Posterior cingulate gyrus (tissue), 11 donors: ENCODE measurements at regions not wholly inside any gene's neighbourhood (a gene's known extent, or its start where the extent isn't known, plus 50 kb on each side); places are given as distances from the start of the nearest gene placed in this dataset.

Experiments
- DNase-seq, 10 donors: peaks; one replicate each; pipeline versions ENCODE4 v3.0.0 to v3.0.0-alpha.2; 2020 to 2021; ENCODE audit warnings: mixed read lengths in 3 of 10
- intact Hi-C: fragments of 100-400 bp; cut with DNase I; formaldehyde crosslinking; loops from one replicate; pipeline ENCODE4 v1.15.1; 2023

DNA sequence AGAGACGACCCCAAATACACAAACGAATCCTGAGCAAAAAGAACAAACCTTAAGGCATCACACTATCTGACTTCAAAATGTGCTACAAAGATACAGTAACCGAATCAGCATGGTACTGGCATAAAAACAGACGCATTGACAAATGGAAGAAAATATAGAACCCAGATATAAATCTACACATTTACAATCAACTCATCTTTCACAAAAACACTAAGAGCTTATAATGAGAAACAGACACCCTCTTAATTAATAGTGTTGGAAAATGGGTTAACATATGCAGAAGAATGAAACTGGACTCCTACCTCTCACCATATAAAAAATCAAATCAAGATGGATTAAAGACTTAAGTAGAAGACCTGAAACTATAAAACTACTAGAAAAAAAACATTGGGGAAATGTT, 130.3 kb upstream of the DCBLD2 start:
- DNase-seq = no peak
- intact Hi-C loops = no loop called here

DNA sequence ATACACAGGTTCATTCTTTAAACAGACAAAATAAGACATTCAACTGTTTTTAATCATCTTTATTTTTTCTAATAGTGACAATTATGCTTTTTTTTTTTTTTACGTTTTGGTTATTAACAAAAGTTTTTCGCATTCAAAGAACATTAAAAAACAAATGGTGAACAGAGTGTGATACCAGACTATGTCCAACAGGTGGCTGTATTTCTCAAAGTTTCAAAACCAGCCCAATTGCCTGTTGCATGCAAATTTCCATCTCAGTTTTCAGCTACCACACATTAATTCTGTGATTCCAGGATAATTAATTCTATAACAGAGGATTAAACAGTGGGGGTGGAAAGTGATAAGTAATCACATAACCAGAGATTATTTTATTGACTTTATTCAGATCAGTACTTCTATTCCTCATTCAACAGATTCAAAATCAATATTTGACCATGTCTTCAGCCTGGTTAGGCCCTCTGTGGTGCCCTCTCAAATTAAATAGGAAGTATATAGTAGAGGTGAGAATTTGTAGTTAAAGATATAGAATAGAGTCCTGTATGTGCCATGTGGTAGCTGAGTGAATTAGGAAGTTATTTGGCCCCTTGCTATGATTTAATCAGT, 122.2 kb upstream of the DCBLD2 start:
- intact Hi-C loops = loop anchor here (1.0 to 10.0 kb wide), 4 partner anchors 150 to 729 kb away; no protein-coding TSS in a partner anchor
- no peak for DNase-seq

DNA sequence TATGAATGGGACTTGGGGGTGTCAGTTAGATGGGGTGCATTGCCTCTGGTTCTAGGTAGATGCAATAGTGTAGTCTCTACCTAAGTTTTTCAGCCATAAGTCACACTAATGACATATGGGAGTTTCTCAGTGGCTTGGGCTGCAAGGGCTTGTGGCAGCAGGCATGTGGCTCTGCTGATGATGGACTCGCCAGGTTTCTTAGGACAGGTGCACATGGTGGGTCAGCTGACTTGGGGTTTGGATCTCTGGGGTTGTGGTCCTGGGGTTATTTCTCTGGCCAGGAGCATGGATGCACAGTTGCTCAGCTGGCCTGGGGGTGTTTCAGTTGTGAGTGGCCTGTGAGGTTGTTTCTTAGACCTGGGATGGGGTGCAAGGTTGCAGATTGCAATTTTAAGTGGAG, 120.0 kb upstream of the DCBLD2 start:
- DNase-seq = no peak
- intact Hi-C loops = loop anchor here (10.0 kb wide), 2 partner anchors 513 to 663 kb away; no protein-coding TSS in a partner anchor

DNA sequence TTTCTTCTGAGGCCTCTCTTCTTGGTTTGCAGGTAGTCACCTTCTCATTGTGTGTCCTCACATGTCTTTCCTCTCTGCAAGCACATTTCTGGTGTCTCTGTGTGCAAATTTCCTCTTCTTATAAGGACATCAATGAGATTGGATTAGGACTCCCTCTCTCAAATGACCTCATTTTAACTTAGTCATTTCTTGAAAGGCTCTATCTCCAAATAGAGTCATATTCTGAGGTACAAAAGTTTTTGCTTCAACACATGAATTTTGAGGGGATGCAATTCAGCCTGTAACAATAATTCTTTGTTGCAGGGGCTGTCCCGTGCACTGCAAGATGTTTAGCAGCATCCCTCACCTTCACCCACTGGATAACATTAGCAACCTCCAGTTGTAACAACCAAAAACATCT, 115.0 kb upstream of the DCBLD2 start:
- intact Hi-C loops = no loop called here
- DNase-seq = no peak

DNA sequence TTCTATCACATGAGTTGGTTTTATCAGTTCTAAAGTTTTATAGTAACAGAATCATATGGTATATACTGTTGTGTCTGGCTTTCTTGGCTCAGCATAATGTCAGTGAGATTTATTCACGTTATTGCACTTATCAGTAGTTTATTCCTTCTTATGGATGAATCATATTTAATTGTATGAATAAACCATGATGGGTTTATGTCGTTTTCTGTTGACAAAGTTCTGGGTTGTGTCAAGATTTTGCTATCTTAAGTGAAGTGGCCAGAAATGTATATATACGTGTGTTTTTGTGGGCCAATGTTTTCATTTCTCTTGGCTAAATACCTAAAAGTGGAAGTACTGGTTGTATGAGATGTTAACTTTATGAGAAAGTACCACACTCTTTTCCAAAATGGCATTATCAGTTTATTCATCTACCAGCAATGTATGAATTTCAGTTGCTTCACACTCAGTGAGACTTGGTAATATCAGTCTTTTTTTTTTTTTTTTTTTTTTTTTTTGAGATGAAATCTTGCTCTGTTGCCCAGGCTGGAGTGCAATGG, 112.4 kb upstream of the DCBLD2 start:
- intact Hi-C loops = no loop called here
- DNase-seq = no peak

DNA sequence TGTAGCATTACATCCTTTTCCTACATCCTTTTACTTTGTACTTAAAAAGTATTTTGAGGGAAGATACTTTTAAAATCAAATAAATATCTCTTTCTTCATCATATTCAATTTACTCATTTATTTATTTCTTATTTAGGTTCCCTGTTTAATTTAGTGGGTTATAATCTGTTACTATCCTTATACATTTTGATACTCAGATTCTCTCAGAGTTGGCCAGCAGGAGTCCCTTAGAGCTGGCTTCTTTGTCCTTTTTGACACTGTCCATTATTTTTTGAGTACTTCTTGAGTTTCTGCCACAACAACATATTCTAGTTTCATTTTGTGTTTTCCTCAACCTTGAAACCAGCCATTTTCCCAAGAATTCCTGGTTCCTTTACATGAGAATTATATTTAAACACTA, 111.6 kb upstream of the DCBLD2 start:
- intact Hi-C loops = no loop called here
- no peak for DNase-seq

DNA sequence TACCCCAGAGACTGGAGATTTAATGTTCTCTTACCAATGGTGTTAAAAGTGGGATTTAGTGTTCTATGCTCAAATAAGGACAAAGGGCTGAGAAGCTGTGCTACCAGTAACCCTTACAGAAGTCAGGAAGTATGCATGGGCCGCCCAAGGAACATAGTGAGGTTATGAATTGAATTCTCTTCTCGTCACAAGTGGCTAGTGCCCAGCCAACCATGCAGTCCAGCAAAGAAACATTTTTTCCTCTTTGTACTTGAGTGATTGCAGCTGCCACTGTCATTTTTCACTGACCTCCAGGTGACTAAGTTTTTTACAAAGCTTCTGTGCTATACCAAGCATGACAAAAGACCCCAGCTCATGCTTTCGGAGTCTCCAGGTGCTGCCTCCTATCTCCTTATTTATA, 110.6 kb upstream of the DCBLD2 start:
- intact Hi-C loops = no loop called here
- DNase-seq = no peak

DNA sequence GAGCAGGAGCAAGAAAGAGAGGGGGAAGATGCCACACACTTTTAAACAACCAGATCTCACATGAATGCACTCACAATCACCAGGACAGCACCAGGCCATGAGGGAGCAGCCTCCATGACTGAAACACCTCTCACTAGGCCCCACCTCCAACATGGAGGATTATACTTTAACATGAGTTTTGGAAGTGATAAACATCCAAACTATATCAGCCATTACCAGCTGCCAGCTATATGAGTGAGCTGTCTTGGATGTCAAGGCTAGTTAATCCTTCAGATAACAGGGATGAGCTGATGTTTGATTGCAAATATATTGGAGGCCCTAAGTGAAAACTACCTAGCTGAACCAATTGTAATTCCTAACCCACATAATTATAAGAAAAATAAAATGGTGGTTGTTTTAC, 108.4 kb upstream of the DCBLD2 start:
- no peak for DNase-seq
- intact Hi-C loops = no loop called here

DNA sequence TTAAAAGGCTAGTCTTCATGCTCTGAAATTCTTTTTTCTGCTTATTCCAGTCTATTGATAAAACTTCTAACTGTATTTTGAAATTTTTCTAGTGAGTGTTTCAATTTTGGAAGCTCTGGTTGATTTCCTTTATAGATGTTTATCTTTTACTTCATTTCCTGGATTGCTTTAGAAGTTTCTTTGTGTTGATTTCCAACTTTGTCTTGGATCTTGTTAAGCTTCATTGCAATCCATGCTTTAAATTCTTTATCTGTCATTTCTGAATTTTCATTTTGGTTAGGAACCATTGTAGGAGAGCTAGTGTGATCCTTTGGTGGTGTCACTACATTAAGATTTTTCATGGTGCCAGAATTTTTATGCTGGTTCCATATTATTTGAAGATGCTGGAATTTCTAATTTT, 105.2 kb upstream of the DCBLD2 start:
- DNase-seq = no peak
- intact Hi-C loops = no loop called here

DNA sequence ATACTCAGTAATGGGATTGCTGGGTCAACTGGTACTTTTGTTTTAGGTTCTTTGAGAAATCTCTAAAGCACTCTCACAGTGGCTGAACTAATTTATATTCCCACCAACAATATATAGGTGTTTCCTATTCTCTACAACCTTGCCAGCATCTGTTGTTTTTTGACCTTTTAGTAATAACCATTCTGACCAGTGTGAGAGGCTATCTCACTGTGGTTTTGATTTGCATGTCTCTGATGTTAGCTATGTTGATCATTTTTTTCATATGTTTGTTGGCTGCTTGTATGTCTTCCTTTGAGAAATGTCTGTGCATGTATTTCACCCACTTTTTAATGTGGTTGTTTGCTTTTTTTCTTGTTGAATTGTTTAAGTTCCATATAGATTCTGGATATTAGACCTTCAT, 98.2 kb upstream of the DCBLD2 start:
- DNase-seq = no peak
- intact Hi-C loops = loop anchor here (5.0 kb wide), 1 partner anchor 397 kb away; no protein-coding TSS in a partner anchor

DNA sequence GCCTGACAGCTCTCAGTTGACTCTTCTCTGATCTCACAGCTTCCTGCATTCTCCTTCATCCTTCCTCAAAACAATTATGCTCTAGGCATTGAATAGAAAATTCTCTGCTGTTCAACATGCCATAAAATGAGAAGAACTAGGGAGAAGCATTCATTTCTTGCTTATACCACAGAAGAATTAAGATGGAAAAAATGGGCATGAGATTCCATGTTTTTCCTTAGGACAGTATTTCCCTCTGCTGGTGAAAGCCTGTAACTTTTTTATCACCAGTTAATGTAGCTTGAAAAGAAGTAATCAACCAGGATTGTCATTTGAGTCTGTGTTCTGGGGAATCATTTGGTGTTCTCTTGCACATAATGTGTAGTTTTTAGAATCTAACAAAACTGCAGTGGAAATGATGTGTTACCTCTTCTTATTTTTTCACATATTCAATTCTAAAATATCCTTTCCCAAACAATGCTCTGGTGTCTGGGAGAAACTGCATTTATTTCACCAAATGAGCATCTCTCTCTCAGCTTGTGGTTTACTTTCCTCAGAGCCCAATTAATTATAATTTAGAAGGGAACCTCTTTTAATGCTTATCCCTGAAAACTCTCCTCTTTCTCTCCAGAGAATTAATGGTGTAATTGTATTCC, 92.8 kb upstream of the DCBLD2 start:
- no peak for DNase-seq
- intact Hi-C loops = loop anchor here (1.0 to 5.0 kb wide), 2 partner anchors 92 to 177 kb away; partner anchors contain the start of gene DCBLD2

DNA sequence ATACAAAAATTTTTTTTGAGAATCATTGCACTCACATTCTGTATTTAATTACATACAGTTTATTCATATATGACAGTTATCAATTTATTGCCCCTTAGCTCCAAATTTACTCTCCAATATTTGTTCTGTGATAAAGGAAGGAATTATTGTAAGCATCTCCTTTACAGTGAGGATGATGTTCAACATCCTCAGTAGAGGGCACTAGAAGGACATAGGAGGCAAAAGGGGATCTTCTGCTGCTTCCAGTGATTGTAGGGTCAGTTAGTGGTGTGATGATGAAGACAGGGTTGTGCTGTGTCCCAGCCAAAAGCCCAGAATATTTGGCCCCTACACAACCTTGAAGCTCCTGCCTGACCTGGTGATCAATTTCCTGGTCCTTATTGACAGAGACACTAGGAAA, 89.9 kb upstream of the DCBLD2 start:
- no peak for DNase-seq
- intact Hi-C loops = loop anchor here (5.0 kb wide), 1 partner anchor 89 kb away; the partner anchor contains the start of gene DCBLD2

DNA sequence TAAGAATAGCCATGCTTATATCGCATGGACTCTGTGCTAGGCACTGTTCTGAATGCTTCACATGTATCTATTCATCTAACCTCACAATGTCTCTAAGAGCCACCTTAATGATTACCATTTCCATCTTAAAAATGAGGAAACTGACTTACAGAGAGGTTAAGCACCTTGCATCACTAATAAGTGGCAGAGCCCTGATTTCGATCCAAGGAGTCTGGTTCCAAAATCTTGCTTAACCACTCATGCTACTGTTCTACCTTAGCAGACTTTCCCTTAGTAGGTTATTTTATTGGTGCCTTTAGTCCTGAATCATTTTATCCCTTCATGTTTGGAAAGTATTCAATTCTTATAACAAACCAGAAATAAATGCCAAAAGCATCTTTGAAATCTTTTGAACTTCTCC, 89.2 kb upstream of the DCBLD2 start:
- intact Hi-C loops = loop anchor here (5.0 kb wide), 1 partner anchor 88 kb away; the partner anchor contains the start of gene DCBLD2
- DNase-seq = no peak

DNA sequence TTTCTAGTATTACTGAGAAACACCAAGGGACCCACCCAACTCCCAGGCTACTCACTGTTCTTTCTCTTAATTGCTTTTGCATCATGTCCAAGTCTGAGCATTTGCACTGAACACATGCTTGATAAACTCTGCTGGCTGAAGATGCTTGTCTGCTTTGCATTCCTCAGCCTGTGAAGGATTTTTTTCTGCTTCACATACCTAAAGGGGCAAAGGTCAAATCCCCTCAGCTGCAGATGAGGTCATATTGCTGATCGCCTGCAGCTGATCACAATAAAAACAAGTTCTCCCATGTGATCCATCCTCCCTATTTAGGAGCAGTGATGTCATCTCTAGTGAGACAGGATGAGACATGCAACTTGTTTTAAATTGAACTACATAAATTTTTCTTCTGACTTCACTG, 84.6 kb upstream of the DCBLD2 start:
- DNase-seq = no peak

DNA sequence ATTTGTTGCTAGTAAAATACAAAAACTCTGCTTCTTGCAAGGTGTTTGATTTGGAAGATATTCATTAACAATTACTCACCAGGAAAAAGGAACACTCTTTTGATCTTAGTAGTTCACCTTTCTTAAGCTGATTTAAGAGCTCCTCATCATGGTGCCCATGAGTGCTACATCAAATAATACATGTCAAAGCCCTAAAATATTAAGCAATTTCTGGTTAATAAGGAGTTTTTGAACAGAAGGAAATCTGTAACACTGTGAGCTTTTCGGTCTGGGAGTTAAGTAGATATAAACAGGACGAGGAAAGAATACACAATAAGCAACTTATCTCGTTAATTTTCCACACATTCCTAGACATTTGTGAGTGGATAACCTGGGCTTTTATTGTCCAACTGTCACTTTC, 83.9 kb upstream of the DCBLD2 start:
- intact Hi-C loops = no loop called here
- no peak for DNase-seq

More for the DNA sequence above, 84.6 kb upstream of the DCBLD2 start:
- intact Hi-C loops = no loop called here

DNA sequence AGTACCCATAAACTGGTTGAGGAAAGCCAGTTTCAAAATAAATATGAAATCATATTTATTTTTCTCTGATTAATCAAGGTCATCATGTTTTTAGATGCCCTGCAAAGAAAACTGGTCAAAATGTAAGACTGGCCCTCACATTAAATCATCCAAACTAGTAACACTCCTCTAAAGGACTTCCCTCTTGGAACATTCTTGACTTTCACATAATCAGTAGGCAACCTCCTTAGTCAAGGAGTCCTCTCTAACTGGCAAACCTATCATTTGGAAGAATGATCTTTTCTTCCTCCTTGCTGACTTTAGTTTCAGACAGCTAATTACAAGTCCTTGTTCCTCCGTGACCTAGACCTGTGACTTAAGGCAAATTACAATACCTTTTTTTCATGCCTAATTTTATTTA, 82.5 kb upstream of the DCBLD2 start:
- DNase-seq = no peak
- intact Hi-C loops = no loop called here

DNA sequence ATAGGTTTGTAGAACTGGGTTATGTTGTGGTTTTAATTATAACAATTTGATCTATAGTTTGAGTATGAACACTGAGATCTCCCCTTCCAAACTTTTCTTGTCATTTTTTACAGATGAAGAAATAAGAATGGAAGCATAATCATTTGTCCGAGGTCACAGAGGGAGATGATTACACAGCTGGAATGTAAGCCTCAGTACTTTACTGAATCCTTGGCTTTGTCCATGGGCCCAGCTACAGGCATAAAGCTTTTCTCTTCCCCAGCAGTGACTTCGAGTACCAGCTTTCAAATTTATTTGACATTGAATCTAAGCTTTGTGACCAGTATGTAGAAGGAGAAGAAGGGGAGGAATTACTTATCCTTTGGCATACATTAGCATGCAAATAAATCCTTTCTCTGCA, 80.9 kb upstream of the DCBLD2 start:
- DNase-seq = no peak

DNA sequence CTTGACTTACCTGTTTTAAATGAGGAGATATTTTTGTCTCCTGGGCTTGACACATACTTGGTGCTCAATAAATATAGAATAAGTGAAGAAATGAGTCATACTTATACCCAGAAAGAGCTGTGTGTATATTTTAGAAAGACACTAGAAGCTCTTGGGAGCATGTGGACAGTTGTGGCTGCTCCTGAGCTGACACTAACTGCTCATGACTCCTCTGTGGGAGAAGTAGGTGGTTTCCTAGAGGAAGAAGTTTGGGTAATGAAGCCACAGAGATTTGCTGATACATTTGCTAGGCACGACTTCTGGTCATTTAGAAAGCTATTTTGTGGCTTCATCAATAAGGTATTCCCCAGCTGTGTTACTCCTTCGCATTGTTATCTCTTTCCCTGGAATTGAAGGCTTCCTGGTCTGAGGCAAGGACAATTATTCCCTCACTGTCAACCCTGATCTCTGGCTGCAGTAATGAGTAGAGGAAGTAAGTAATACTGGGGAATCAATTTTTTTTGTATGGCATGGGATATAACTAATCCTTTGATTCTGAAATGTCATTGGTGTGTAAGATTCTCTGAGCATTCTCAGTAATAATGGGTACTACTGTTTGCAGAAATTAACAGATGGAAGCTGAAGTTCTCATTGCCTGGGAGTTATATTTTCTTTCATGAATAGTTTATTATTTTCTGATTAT, 79.6 kb upstream of the DCBLD2 start:
- no peak for DNase-seq
- intact Hi-C loops = no loop called here

More for the DNA sequence above, 80.9 kb upstream of the DCBLD2 start:
- intact Hi-C loops = no loop called here

DNA sequence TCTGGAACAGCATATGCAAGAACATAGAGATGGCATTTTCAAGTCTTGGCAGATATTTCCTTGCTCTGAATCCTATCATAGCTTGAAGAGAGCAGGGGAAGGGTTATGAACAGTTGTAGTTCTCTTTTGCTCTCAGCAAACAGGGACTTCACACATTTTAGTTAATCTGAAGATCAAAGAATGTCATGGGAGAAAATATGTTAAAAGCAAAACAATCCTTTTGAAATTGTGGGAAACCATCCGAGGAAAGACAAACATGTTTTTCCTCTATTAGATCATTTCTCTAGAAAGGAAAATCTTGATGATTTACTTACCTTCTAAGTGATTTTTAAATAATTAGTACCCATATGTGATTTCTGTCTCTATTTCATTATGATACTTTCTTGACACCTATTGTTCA, 77.8 kb upstream of the DCBLD2 start:
- intact Hi-C loops = no loop called here

DNA sequence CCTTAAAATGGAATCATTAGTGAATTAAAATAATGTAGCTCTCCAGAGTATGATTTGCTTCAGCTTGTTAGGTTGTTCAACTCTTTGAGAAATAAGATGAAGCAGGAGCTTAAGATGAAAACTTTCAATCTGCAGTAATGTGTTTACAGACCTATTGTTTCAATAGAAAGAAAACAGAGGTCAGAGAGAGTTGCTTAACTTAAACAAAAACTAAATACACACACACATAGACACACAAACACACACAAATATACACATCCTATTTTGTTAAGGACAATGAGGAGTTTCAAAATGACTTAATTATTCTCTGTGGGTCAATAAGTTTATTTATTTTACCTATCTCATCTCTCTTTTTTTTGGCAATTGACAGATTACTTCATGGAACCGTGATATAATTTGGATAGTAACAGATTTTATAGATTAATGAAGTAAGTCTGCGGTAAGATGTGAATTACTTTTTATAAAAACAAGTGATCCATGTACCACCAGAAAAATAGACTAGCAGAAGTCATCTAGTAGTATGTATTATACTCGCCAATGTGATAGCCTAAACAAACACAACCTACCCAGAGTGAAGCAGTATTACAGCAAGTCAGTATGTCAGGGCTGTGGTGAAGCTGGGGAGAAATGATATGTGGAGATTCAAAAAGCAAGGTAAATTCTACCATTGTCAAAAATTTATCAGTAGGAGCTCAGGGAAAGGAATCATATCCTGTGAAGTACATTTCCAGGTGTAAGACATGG, 76.7 kb upstream of the DCBLD2 start:
- intact Hi-C loops = no loop called here
- no peak for DNase-seq

More for the DNA sequence above, 77.8 kb upstream of the DCBLD2 start:
- no peak for DNase-seq

DNA sequence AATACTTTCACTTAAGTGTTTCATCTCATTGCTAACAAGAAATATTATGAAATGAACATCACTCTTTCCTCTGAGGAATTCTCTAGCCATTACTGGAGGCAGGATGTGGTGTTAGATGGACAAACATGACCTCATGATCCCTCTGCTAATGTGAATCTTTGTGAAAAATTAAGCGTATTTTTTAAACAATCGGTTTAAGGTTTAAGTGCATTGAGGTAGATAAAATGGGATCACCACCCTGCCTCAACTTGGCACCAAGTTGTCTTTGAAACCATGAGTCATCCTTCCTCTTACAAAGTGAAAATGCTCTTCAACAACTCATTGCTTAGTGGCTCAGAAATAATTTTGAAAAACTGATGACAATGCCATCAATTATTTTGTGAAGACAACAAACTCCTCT, 76.0 kb upstream of the DCBLD2 start:
- no peak for DNase-seq
- intact Hi-C loops = no loop called here
